ENCODE measurements at regions not wholly inside any gene's neighbourhood (a gene's known extent, or its start where the extent isn't known, plus 50 kb on each side); places are given as distances from the start of the nearest gene placed in this dataset.

DNA sequence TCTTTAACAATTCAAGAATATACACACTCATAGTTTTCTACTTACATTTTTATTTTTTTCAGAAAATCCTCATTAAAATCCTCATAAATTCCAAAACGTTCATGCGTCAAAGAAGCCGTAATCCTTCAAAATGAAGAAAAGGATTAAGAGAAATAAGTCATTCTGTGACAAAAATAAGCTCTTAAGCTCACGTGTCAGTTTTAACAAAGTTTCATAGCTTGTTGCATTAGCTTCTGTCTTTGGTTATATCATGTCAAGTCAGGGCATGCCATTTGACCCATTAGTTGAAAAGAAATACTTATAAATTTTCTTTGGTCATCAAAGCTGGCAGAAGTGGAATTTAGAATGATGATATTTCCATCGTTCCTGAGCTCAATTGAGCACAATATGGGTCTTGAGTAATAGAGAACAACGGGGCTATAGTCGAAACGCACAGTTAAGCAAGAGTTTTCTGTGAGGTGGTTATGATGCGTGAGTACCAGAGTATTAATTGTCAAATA, 185.2 kb upstream of the CTSO start:
- FAIRE-seq (no peak), ATAC-seq (no peak), DNase-seq (ENCODE audit: low read depth in 1 of 2, low spot score in 1 of 2) (no peak)
- Histone ChIP-seq H3K9me3 (no peaks in the 10 kb centered on the region), H3K27ac (no peak overlapping the region), H3K4me1 (no peaks in the 10 kb centered on the region), H3K4me3 (no peak overlapping the region), H3K4me2 (no peak overlapping the region)
- TF ChIP-seq TP53 (CRISPR knock-in tag; IDR thresholded peaks at IDR 0.05): no peak
- 66% methylated on average over 9 of the region's 9 CpGs for WGBS (ENCODE audit: missing lambda C conversion rate)
- ChIA-PET POLR2A (no interaction called here), CTCF (no interaction called here)

DNA sequence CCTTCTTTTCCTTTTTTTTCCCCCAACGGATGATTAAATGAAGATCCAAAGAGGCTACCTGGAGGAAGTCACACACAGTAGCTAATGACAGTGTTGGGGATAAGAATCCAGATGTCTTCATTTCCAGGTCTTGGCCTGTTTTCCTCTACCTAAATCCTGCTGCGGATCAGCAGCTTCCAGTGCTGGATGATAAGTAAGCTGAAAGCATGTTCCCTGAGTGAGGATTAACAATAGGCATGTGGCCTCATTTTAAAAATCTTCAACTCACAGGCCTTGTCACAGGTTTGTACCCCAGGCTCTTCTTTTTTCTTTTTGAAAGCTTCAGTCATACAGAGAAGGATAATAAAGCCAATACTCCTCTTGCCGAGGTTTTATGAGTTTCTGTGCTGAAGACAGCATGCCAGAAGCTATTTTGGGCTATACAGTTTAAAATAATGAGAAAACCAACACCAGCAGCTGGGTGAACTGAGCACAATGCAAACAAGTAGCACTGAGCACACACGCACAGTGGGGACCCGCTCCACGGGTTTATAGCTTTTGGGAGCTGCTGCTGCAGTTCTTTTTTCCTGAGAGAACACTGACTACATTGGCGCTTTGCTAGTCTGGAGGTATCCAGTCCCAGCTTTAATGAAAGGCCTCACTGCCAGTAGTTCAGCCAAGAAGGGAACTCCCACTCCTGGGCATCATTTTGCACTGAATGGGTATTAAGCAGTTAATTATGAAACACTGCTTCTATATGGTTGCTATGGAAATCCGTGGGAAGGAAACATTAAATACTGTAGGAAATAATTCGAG, 184.2 kb upstream of the CTSO start:
- DNase-seq (ENCODE audit: low read depth in 1 of 2, low spot score in 1 of 2) (no peak), ATAC-seq (no peak), FAIRE-seq (no peak)
- ChIA-PET CTCF (no interaction called here), POLR2A (interaction anchor here (0.6 kb wide), 1 partner anchor 14 kb away, joined by 3 read pairs; no protein-coding TSS in a partner anchor)
- no peak overlapping the region for H3K4me3 ChIP-seq
- H3K4me2 ChIP-seq: no peak overlapping the region
- no peaks in the 10 kb centered on the region for H3K4me1 ChIP-seq
- WGBS (ENCODE audit: missing lambda C conversion rate): 42% methylated on average over 9 of the region's 9 CpGs
- TF ChIP-seq FOSL2 (IDR thresholded peaks at IDR 0.05) (no peak), FOSL2 (CRISPR knock-in tag; IDR thresholded peaks at IDR 0.05) (no peak), CEBPB (IDR thresholded peaks at IDR 0.05) (no peak), RFX5 (IDR thresholded peaks at IDR 0.05) (no peak), TFCP2L1 (CRISPR knock-in tag; IDR thresholded peaks at IDR 0.05) (no peak), NPAS2 (CRISPR knock-in tag; IDR thresholded peaks at IDR 0.05; ENCODE audit: borderline replicate concordance) (no peak), ZC3H11A (IDR thresholded peaks at IDR 0.05) (no peak), RAD21 (conservative IDR thresholded peaks at IDR 0.05 in 1 of 2, IDR thresholded peaks at IDR 0.05 in 1 of 2) (no peak), KDM1A (IDR thresholded peaks at IDR 0.05; ENCODE audit: low read depth) (no peak), NFE2L2 (conservative IDR thresholded peaks at IDR 0.05; ENCODE audit: low read length) (no peak)
- TF ChIP-seq, protein P1, sequence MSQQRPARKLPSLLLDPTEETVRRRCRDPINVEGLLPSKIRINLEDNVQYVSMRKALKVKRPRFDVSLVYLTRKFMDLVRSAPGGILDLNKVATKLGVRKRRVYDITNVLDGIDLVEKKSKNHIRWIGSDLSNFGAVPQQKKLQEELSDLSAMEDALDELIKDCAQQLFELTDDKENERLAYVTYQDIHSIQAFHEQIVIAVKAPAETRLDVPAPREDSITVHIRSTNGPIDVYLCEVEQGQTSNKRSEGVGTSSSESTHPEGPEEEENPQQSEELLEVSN (IDR thresholded peaks at IDR 0.05; ENCODE audit: borderline replicate concordance, low read depth): no peak
- TF ChIP-seq, protein P2, sequence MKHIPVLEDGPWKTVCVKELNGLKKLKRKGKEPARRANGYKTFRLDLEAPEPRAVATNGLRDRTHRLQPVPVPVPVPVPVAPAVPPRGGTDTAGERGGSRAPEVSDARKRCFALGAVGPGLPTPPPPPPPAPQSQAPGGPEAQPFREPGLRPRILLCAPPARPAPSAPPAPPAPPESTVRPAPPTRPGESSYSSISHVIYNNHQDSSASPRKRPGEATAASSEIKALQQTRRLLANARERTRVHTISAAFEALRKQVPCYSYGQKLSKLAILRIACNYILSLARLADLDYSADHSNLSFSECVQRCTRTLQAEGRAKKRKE (CRISPR knock-in tag; IDR thresholded peaks at IDR 0.05; ENCODE audit: low read depth): no peak
- H3K27ac ChIP-seq: no peak overlapping the region
- H3K9me3 ChIP-seq: no peaks in the 10 kb centered on the region

DNA sequence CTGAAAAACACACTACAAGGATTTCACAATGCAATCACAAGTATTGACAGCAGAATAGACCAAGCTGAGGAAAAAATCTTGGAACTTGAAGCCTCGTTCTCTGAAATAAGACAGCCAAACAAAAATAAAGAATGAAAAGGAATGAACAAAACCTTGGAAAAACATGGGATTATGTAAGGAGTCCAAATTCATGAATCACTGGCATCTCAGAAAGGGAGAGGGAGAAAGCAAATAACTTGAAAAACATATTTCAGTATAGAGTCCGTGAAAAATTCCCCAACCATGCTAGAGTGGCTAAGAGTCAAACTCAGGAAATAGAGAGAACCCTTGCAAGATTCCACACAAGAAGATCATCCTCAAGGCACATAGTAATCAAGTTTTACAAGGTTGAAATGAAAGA, 178.5 kb upstream of the CTSO start:
- H3K4me1 ChIP-seq: no peaks in the 10 kb centered on the region
- ATAC-seq (no peak), DNase-seq (ENCODE audit: low read depth in 1 of 2, low spot score in 1 of 2) (no peak), FAIRE-seq (no peak)
- no peak overlapping the region for H3K4me3 ChIP-seq
- H3K9me3 ChIP-seq: no peaks in the 10 kb centered on the region
- WGBS (ENCODE audit: missing lambda C conversion rate): 14% methylated on average over 2 of the region's 2 CpGs
- H3K4me2 ChIP-seq: no peak overlapping the region
- POLR2A ChIA-PET: no interaction called here
- no peak overlapping the region for H3K27ac ChIP-seq
- CTCF ChIA-PET: no interaction called here
- TF ChIP-seq TFCP2L1 (CRISPR knock-in tag; IDR thresholded peaks at IDR 0.05) (no peak), ZNF302 (CRISPR knock-in tag; IDR thresholded peaks at IDR 0.05) (no peak), CBX2 (IDR thresholded peaks at IDR 0.05; ENCODE audit: borderline replicate concordance, low read depth) (no peak), RAD21 (conservative IDR thresholded peaks at IDR 0.05 in 1 of 2, IDR thresholded peaks at IDR 0.05 in 1 of 2) (no peak), RCOR1 (IDR thresholded peaks at IDR 0.05; ENCODE audit: low read depth, low read length) (no peak), FOSB (CRISPR knock-in tag; IDR thresholded peaks at IDR 0.05) (no peak), NR3C1 (IDR thresholded peaks at IDR 0.05) (no peak)
- TF ChIP-seq, protein P3, sequence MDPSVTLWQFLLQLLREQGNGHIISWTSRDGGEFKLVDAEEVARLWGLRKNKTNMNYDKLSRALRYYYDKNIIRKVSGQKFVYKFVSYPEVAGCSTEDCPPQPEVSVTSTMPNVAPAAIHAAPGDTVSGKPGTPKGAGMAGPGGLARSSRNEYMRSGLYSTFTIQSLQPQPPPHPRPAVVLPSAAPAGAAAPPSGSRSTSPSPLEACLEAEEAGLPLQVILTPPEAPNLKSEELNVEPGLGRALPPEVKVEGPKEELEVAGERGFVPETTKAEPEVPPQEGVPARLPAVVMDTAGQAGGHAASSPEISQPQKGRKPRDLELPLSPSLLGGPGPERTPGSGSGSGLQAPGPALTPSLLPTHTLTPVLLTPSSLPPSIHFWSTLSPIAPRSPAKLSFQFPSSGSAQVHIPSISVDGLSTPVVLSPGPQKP (IDR thresholded peaks at IDR 0.05; ENCODE audit: low read depth, low read length): no peak
- TF ChIP-seq, protein P4, sequence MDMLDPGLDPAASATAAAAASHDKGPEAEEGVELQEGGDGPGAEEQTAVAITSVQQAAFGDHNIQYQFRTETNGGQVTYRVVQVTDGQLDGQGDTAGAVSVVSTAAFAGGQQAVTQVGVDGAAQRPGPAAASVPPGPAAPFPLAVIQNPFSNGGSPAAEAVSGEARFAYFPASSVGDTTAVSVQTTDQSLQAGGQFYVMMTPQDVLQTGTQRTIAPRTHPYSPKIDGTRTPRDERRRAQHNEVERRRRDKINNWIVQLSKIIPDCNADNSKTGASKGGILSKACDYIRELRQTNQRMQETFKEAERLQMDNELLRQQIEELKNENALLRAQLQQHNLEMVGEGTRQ (IDR thresholded peaks at IDR 0.05): no peak

Data from A549 (cell line).